SU-DHL-6 (cell line): ENCODE measurements at regions not wholly inside any gene's neighbourhood (a gene's known extent, or its start where the extent isn't known, plus 50 kb on each side); places are given as distances from the start of the nearest gene placed in this dataset.

ENCODE experiments used
- CTCF ChIP-seq: fragments of 200-600 bp; sonication (generic); IDR thresholded peaks from one replicate; pipeline ENCODE4 v1.5.1; 2017; ENCODE audit warnings: antibody characterized with exemption, mild to moderate bottlenecking, low read length, moderate library complexity; ENCODE audit not compliant: insufficient read depth, poor library complexity, severe bottlenecking
- EZH2phosphoT487 ChIP-seq: fragments of 200-600 bp; sonication (generic), shearing (Covaris generic); conservative IDR thresholded peaks from 2 replicates; pipeline ENCODE4 v1.6.1; 2018; ENCODE audit warnings: mild to moderate bottlenecking, antibody characterized with exemption, low read length, moderate library complexity, mixed read lengths

GRCh38 chr7:49703337-49703736, 70.1 kb upstream of the VWC2 start:
- no peak for TF ChIP-seq CTCF
- TF ChIP-seq EZH2phosphoT487, result no peak
